ENCODE measurements at regions not wholly inside any gene's neighbourhood (a gene's known extent, or its start where the extent isn't known, plus 50 kb on each side); places are given as distances from the start of the nearest gene placed in this dataset.

GRCh38 chr6:95795927-95796326 lies 218.6 kb downstream of the MANEA start:
- FAIRE-seq (no peak), DNase-seq (ENCODE audit: insufficient read length, low spot score) (no peak)
- no peak for TF ChIP-seq PAX5 (IDR thresholded peaks at IDR 0.05; ENCODE audit: insufficient read depth, low read length, severe bottlenecking)
- no peak for TF ChIP-seq POLR2A (IDR thresholded peaks at IDR 0.05; ENCODE audit: low read depth, low read length)
- TF ChIP-seq SPI1 (IDR thresholded peaks at IDR 0.05; ENCODE audit: low read depth, low read length): no peak
- TF ChIP-seq TAF1 (IDR thresholded peaks at IDR 0.05; ENCODE audit: low read depth, low read length): no peak
- no peak for TF ChIP-seq POLR2AphosphoS5 (IDR thresholded peaks at IDR 0.05; ENCODE audit: low read depth, low read length)
- TF ChIP-seq POU2F2 (IDR thresholded peaks at IDR 0.05; ENCODE audit: low read depth, low read length): no peak

GRCh38 chr6:95797054-95797453 lies 218.7 kb upstream of the FUT9 start:
- TF ChIP-seq POLR2A (IDR thresholded peaks at IDR 0.05; ENCODE audit: low read depth, low read length) (no peak), SPI1 (IDR thresholded peaks at IDR 0.05; ENCODE audit: low read depth, low read length) (no peak), TAF1 (IDR thresholded peaks at IDR 0.05; ENCODE audit: low read depth, low read length) (no peak), PAX5 (IDR thresholded peaks at IDR 0.05; ENCODE audit: insufficient read depth, low read length, severe bottlenecking) (no peak), POLR2AphosphoS5 (IDR thresholded peaks at IDR 0.05; ENCODE audit: low read depth, low read length) (no peak), POU2F2 (IDR thresholded peaks at IDR 0.05; ENCODE audit: low read depth, low read length) (no peak)
- FAIRE-seq (no peak), DNase-seq (ENCODE audit: insufficient read length, low spot score) (no peak)

GRCh38 chr6:95802978-95803377 lies 212.8 kb upstream of the FUT9 start:
- DNase-seq (ENCODE audit: insufficient read length, low spot score): no peak
- FAIRE-seq: no peak
- TF ChIP-seq TAF1 (IDR thresholded peaks at IDR 0.05; ENCODE audit: low read depth, low read length) (no peak), SPI1 (IDR thresholded peaks at IDR 0.05; ENCODE audit: low read depth, low read length) (no peak), POLR2A (IDR thresholded peaks at IDR 0.05; ENCODE audit: low read depth, low read length) (no peak), POU2F2 (IDR thresholded peaks at IDR 0.05; ENCODE audit: low read depth, low read length) (no peak), POLR2AphosphoS5 (IDR thresholded peaks at IDR 0.05; ENCODE audit: low read depth, low read length) (no peak), PAX5 (IDR thresholded peaks at IDR 0.05; ENCODE audit: insufficient read depth, low read length, severe bottlenecking) (no peak)

GRCh38 chr6:95803889-95804288 lies 211.9 kb upstream of the FUT9 start:
- DNase-seq (ENCODE audit: insufficient read length, low spot score): no peak
- TF ChIP-seq POLR2A (IDR thresholded peaks at IDR 0.05; ENCODE audit: low read depth, low read length) (no peak), TAF1 (IDR thresholded peaks at IDR 0.05; ENCODE audit: low read depth, low read length) (no peak), PAX5 (IDR thresholded peaks at IDR 0.05; ENCODE audit: insufficient read depth, low read length, severe bottlenecking) (no peak)
- no peak for FAIRE-seq

- DNase-seq (ENCODE audit: insufficient read length, low spot score) (no peak), FAIRE-seq (no peak)
- no peak for TF ChIP-seq POLR2A (IDR thresholded peaks at IDR 0.05; ENCODE audit: low read depth, low read length)
- peak; percentile 51 for TF ChIP-seq SPI1 (IDR thresholded peaks at IDR 0.05; ENCODE audit: low read depth, low read length)
- no peak for TF ChIP-seq POU2F2 (IDR thresholded peaks at IDR 0.05; ENCODE audit: low read depth, low read length)
- no peak for TF ChIP-seq POLR2AphosphoS5 (IDR thresholded peaks at IDR 0.05; ENCODE audit: low read depth, low read length)
These were observed 210.8 kb upstream of the FUT9 start for GRCh38 chr6:95804847-95805541.

- no peak for FAIRE-seq
- TF ChIP-seq POLR2AphosphoS5 (IDR thresholded peaks at IDR 0.05; ENCODE audit: low read depth, low read length) (no peak), POLR2A (IDR thresholded peaks at IDR 0.05; ENCODE audit: low read depth, low read length) (no peak), POU2F2 (IDR thresholded peaks at IDR 0.05; ENCODE audit: low read depth, low read length) (no peak), SPI1 (IDR thresholded peaks at IDR 0.05; ENCODE audit: low read depth, low read length) (no peak), TAF1 (IDR thresholded peaks at IDR 0.05; ENCODE audit: low read depth, low read length) (no peak), PAX5 (IDR thresholded peaks at IDR 0.05; ENCODE audit: insufficient read depth, low read length, severe bottlenecking) (no peak)
- DNase-seq (ENCODE audit: insufficient read length, low spot score): no peak
These were observed 210.1 kb upstream of the FUT9 start for GRCh38 chr6:95805699-95806098.

GRCh38 chr6:95815389-95816056 lies 200.3 kb upstream of the FUT9 start:
- no peak for DNase-seq (ENCODE audit: insufficient read length, low spot score)
- TF ChIP-seq POLR2AphosphoS5 (IDR thresholded peaks at IDR 0.05; ENCODE audit: low read depth, low read length) (no peak), PAX5 (IDR thresholded peaks at IDR 0.05; ENCODE audit: insufficient read depth, low read length, severe bottlenecking) (no peak), SPI1 (IDR thresholded peaks at IDR 0.05; ENCODE audit: low read depth, low read length) (no peak), TAF1 (IDR thresholded peaks at IDR 0.05; ENCODE audit: low read depth, low read length) (no peak), POLR2A (IDR thresholded peaks at IDR 0.05; ENCODE audit: low read depth, low read length) (no peak), POU2F2 (IDR thresholded peaks at IDR 0.05; ENCODE audit: low read depth, low read length) (no peak)
- no peak for FAIRE-seq

GRCh38 chr6:95819461-95819860 lies 196.3 kb upstream of the FUT9 start:
- FAIRE-seq (no peak), DNase-seq (ENCODE audit: insufficient read length, low spot score) (no peak)
- no peak for TF ChIP-seq POU2F2 (IDR thresholded peaks at IDR 0.05; ENCODE audit: low read depth, low read length)
- TF ChIP-seq POLR2AphosphoS5 (IDR thresholded peaks at IDR 0.05; ENCODE audit: low read depth, low read length): no peak
- TF ChIP-seq TAF1 (IDR thresholded peaks at IDR 0.05; ENCODE audit: low read depth, low read length): no peak
- no peak for TF ChIP-seq PAX5 (IDR thresholded peaks at IDR 0.05; ENCODE audit: insufficient read depth, low read length, severe bottlenecking)
- no peak for TF ChIP-seq SPI1 (IDR thresholded peaks at IDR 0.05; ENCODE audit: low read depth, low read length)
- TF ChIP-seq POLR2A (IDR thresholded peaks at IDR 0.05; ENCODE audit: low read depth, low read length): no peak

GRCh38 chr6:95819939-95820338 lies 195.8 kb upstream of the FUT9 start:
- TF ChIP-seq POU2F2 (IDR thresholded peaks at IDR 0.05; ENCODE audit: low read depth, low read length) (no peak), SPI1 (IDR thresholded peaks at IDR 0.05; ENCODE audit: low read depth, low read length) (no peak), PAX5 (IDR thresholded peaks at IDR 0.05; ENCODE audit: insufficient read depth, low read length, severe bottlenecking) (no peak), POLR2A (IDR thresholded peaks at IDR 0.05; ENCODE audit: low read depth, low read length) (no peak), POLR2AphosphoS5 (IDR thresholded peaks at IDR 0.05; ENCODE audit: low read depth, low read length) (no peak), TAF1 (IDR thresholded peaks at IDR 0.05; ENCODE audit: low read depth, low read length) (no peak)
- DNase-seq (ENCODE audit: insufficient read length, low spot score) (no peak), FAIRE-seq (no peak)

Measured in GM12891 (cell line).